T-helper 1 cell (primary cell): ENCODE measurements at regions not wholly inside any gene's neighbourhood (a gene's known extent, or its start where the extent isn't known, plus 50 kb on each side); places are given as distances from the start of the nearest gene placed in this dataset.

Experiments used
- DNase-seq, 5 donors: peaks; one replicate each; pipeline ENCODE4 v3.0.0-alpha.2; 2012 to 2020

GRCh38 chr10:117929327-117930067 is 117.2 kb downstream of the RAB11FIP2 start:
- no peak for DNase-seq

DNA sequence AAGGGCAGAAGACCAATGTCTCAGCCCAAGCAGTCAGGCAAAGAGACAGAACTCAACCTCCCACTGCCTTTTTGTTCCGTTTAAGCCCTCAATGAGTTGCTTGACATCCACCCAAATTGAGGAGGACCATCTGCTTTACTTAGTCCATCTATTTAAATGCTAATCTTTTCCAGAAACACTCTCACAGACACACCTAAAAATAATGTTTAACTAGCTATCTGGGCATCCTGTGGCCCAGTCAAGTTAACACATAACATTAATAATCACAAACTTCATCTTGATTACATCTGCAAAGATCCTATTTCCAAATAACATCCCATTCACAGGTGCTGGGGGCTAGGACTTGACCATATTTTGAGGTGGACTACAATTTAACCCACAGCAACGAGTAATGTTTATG is 115.7 kb downstream of the RAB11FIP2 start:
- no peak for DNase-seq

- DNase-seq = no peak
Observed at GRCh38 chr10:117933036-117933435, 113.7 kb downstream of the RAB11FIP2 start.

GRCh38 chr10:117934477-117934876 is 112.3 kb downstream of the RAB11FIP2 start:
- no peak for DNase-seq

GRCh38 chr10:117936141-117936540 is 110.6 kb downstream of the RAB11FIP2 start:
- DNase-seq = no peak

- DNase-seq = no peak
Observed at GRCh38 chr10:117936566-117936965, 110.2 kb downstream of the RAB11FIP2 start.

DNA sequence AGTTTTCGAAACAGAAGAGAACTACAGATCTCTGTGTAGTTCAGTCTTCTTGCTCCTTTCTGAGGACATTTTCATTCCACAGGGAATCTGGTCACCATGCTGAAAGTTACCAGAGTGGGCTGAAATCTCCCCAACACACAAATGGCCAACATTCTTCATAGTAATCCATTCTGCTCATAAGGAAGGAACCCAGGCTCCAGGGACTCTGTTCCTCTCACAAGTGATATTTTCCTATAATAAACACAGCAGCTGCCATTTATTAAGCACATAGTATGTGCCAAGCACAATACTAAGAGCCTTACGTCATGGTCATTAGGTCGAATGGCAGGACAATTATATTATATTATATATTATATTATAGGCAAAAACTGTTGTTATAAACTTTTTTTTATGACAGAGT is 109.8 kb downstream of the RAB11FIP2 start:
- no peak for DNase-seq

DNA sequence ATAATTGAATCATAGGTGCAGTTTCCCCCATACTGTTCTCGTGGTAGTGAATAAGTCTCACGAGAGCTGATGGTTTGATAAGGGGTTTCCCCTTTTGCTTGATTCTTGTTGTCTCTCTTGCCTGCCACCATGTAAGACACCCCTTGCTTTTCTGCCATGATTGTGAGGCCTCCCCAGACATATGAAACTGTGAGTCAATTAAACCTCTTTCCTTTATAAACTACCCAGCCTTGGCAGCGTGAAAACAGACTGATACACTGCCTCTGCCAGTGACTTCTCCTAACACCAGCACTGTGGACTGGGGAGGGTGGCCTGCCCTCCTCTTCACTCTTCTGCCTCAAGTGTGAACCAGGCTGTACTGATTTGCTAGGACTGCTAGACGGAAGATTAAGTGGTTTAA is 108.6 kb downstream of the RAB11FIP2 start:
- no peak for DNase-seq

DNA sequence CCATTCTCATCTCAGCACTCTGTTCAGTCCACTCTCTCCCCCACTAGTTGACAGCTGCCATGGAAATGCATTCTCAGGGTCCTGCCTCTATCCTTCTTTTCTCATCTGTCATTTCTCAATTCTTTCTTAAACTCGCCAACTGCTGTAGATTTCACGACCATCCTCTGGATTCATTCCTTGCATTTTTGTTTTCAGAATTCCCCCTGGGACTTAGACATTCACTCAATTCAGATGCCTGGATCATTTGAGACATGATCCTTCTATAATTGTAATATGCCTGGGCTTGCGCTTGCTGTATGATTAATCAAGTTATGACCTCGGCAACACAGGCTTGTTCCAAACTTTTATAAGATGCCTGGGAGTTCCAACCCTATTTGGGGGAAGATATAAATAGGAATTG is 104.5 kb downstream of the RAB11FIP2 start:
- DNase-seq = no peak

DNA sequence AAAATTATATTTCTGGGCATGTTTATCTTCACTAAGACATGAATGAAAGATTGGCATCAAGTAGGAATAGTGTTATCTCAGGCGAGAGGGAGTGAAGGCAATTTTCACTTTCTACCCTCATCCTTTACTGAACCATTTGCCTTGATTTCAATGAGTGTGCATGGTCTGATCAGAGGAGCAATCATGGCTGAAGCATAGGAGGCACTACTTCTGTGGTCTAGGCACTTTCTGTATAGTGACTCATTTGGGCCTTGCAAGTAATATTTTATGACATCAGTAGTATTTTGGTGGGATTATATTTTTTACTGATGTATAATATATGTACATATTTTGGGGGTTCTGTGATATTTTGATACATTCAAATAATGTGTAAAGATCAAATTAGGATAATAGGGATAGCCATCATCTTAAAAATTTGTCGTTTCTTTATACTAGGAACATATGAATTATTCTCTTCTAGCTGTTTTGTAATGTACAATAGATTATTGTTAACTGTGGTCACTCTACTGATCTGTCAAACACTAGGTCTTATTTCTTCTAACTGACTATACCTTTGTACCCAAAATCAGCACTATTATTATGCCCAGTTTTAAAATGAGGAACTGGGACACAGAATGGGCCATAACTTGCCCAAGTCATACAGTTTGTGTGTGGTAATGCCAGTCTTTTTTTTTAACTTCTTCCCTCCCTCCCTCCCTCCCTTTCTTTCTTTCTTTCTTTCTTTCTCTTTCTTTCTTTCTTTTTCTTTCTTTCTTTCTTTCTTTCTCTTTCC is 101.9 kb downstream of the RAB11FIP2 start:
- DNase-seq = no peak

- no peak for DNase-seq
Observed at GRCh38 chr10:117945651-117946050, 101.1 kb downstream of the RAB11FIP2 start.

GRCh38 chr10:117946525-117947070 is 100.1 kb downstream of the RAB11FIP2 start:
- no peak for DNase-seq

DNA sequence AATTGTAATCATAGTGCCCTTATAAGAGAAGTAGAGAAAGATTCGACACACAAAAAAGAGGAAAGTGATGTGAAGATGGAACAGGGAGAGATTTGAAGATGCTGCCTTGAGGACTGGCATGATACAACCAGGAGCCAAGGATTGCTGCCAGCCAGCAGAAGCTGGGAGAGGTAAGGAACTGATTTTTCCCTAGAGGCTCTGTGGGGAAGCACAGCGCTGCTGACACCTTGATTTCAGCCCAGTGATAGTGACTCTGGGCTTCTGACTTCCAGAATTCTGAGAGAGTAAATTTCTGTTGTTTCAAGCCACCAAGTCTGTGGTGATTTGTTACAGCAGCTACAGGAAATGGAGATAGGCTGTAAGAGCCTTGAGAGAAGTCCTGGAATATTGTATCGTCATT is 98.2 kb downstream of the RAB11FIP2 start:
- DNase-seq = no peak

DNA sequence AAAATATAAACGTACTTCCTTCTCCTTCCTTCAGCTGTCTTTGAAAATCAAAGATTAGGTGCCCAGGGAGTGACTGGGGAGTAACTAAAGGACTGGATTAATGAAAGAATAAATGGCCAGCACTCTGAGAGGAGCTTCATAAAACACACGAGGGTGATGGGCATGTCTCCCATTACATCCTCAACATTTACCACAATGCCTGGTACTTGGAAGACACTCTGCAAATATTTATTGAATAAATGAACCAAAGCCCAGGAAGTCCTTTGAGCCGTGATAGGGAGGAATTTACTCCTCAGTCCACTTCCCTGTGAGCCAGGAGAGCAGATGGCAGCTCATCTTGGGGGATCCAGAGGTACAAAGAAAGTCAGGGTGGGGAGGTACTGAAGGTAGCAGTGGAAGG is 96.3 kb downstream of the RAB11FIP2 start:
- DNase-seq = no peak
